Stimulated activated naive CD8-positive, alpha-beta T cell treated with anti-CD3 and anti-CD28 coated beads, Interleukin-15, amount 100 ng/mL, for 72 hours (primary cell): ENCODE measurements at regions not wholly inside any gene's neighbourhood (a gene's known extent, or its start where the extent isn't known, plus 50 kb on each side); places are given as distances from the start of the nearest gene placed in this dataset.

Experiments
- ATAC-seq: fragments of 150-1000 bp; cut with Tn5 transposase; 2 replicates; pipeline ENCODE4 v1.10.0; 2021; ENCODE audit warnings: mild to moderate bottlenecking, moderate library complexity
- DNase-seq, 2 donors: peaks; one replicate each; pipeline ENCODE4 v3.0.0; 2021 to 2022
- H3K27ac Mint-ChIP-seq, 2 donors: one replicate each; pipeline ENCODE4 v1.8.0; 2022; ENCODE audit warnings: mild to moderate bottlenecking in 2 of 2, mixed read lengths in 2 of 2, moderate library complexity in 2 of 2
- H3K27me3 Mint-ChIP-seq: one replicate; pipeline ENCODE4 v1.8.0; 2022; ENCODE audit warnings: mixed read lengths
- H3K4me1 Mint-ChIP-seq: one replicate; pipeline ENCODE4 v1.8.0; 2022; ENCODE audit warnings: mild to moderate bottlenecking, mixed read lengths
- H3K4me3 Mint-ChIP-seq, 2 donors: one replicate each; pipeline ENCODE4 v1.8.0; 2022; ENCODE audit warnings: mild to moderate bottlenecking in 2 of 2, mixed read lengths in 2 of 2, moderate library complexity in 1 of 2
- H3K9me3 Mint-ChIP-seq, 2 donors: one replicate each; pipeline ENCODE4 v1.8.0; 2022; ENCODE audit warnings: mixed read lengths in 2 of 2

- Mint-ChIP-seq H3K4me1 (peaks cover 38% of the 10 kb centered on the region), H3K4me3 (no peak overlapping the region), H3K27me3 (peaks cover 14% of the 10 kb centered on the region), H3K27ac (peak overlapping the region in 1 of 2 donors; percentile 35), H3K9me3 (peaks cover 0 to 5% of the 10 kb centered on the region in 2 donors)
- DNase-seq (peak in 1 of 2 donors; percentile 48), ATAC-seq (peak; percentile 17)
Observed at GRCh38 chr1:184870319-184870718, 104.0 kb downstream of the NIBAN1 start.

GRCh38 chr1:184867866-184868689, 106.2 kb downstream of the NIBAN1 start:
- DNase-seq (no peak), ATAC-seq (no peak)
- Mint-ChIP-seq H3K27ac (peak overlapping the region; percentile 16 to 94), H3K4me3 (peak overlapping the region; percentile 27 to 58), H3K27me3 (peaks cover 7% of the 10 kb centered on the region), H3K9me3 (peaks cover 0 to 5% of the 10 kb centered on the region in 2 donors), H3K4me1 (peaks cover 43% of the 10 kb centered on the region)

- Mint-ChIP-seq H3K4me3 (peak overlapping the region; percentile 27 to 58), H3K9me3 (peaks cover 0 to 5% of the 10 kb centered on the region in 2 donors), H3K4me1 (peaks cover 43% of the 10 kb centered on the region), H3K27ac (peak overlapping the region; percentile 94), H3K27me3 (peaks cover 3% of the 10 kb centered on the region)
- DNase-seq: peak; percentile 66 to 80
- peak; percentile 96 for ATAC-seq
Observed at GRCh38 chr1:184866991-184867788, 107.1 kb downstream of the NIBAN1 start.

GRCh38 chr1:184866586-184866985, 107.7 kb downstream of the NIBAN1 start:
- ATAC-seq (peak; percentile 56), DNase-seq (no peak)
- peak overlapping the region; percentile 27 to 58 for H3K4me3 Mint-ChIP-seq
- H3K4me1 Mint-ChIP-seq: peaks cover 43% of the 10 kb centered on the region
- H3K27me3 Mint-ChIP-seq: peaks cover 9% of the 10 kb centered on the region
- peak overlapping the region; percentile 94 for H3K27ac Mint-ChIP-seq
- H3K9me3 Mint-ChIP-seq: peaks cover 0 to 5% of the 10 kb centered on the region in 2 donors

- Mint-ChIP-seq H3K9me3 (peaks cover 0 to 5% of the 10 kb centered on the region in 2 donors), H3K27me3 (peaks cover 12% of the 10 kb centered on the region), H3K4me1 (peaks cover 43% of the 10 kb centered on the region), H3K4me3 (peak overlapping the region; percentile 9 to 38), H3K27ac (peak overlapping the region in 1 of 2 donors; percentile 81)
- ATAC-seq: no peak
- no peak for DNase-seq
Observed at GRCh38 chr1:184865831-184866230, 108.5 kb downstream of the NIBAN1 start.

- H3K4me1 Mint-ChIP-seq: peaks cover 21% of the 10 kb centered on the region
- H3K27ac Mint-ChIP-seq: no peak overlapping the region
- peaks cover 12% of the 10 kb centered on the region for H3K27me3 Mint-ChIP-seq
- DNase-seq: no peak
- no peak for ATAC-seq
- no peaks in the 10 kb centered on the region for H3K9me3 Mint-ChIP-seq
- H3K4me3 Mint-ChIP-seq: no peak overlapping the region
Observed at GRCh38 chr1:184861755-184862336, 107.2 kb upstream of the EDEM3 start.

- H3K4me3 Mint-ChIP-seq: no peak overlapping the region
- H3K27me3 Mint-ChIP-seq: peaks cover 12% of the 10 kb centered on the region
- no peaks in the 10 kb centered on the region for H3K9me3 Mint-ChIP-seq
- no peak for DNase-seq
- H3K4me1 Mint-ChIP-seq: peaks cover 14% of the 10 kb centered on the region
- ATAC-seq: no peak
- no peak overlapping the region for H3K27ac Mint-ChIP-seq
Observed at GRCh38 chr1:184860985-184861754, 106.5 kb upstream of the EDEM3 start.

- Mint-ChIP-seq H3K4me1 (peaks cover 8% of the 10 kb centered on the region), H3K9me3 (no peaks in the 10 kb centered on the region), H3K4me3 (no peak overlapping the region), H3K27me3 (peaks cover 12% of the 10 kb centered on the region), H3K27ac (no peak overlapping the region)
- DNase-seq (no peak), ATAC-seq (no peak)
Observed at GRCh38 chr1:184860535-184860934, 105.9 kb upstream of the EDEM3 start.

GRCh38 chr1:184859381-184860105, 104.9 kb upstream of the EDEM3 start:
- DNase-seq (no peak), ATAC-seq (no peak)
- no peak overlapping the region for H3K27ac Mint-ChIP-seq
- no peaks in the 10 kb centered on the region for H3K9me3 Mint-ChIP-seq
- no peak overlapping the region for H3K4me3 Mint-ChIP-seq
- H3K27me3 Mint-ChIP-seq: peaks cover 12% of the 10 kb centered on the region
- no peaks in the 10 kb centered on the region for H3K4me1 Mint-ChIP-seq

GRCh38 chr1:184858288-184858687, 103.6 kb upstream of the EDEM3 start:
- peaks cover 18% of the 10 kb centered on the region for H3K27me3 Mint-ChIP-seq
- no peak overlapping the region for H3K4me3 Mint-ChIP-seq
- H3K9me3 Mint-ChIP-seq: no peaks in the 10 kb centered on the region
- ATAC-seq: no peak
- DNase-seq: no peak
- H3K4me1 Mint-ChIP-seq: no peaks in the 10 kb centered on the region
- no peak overlapping the region for H3K27ac Mint-ChIP-seq

GRCh38 chr1:184854496-184855140, 100.0 kb upstream of the EDEM3 start:
- Mint-ChIP-seq H3K4me3 (no peak overlapping the region), H3K27me3 (peaks cover 7% of the 10 kb centered on the region), H3K9me3 (peaks cover 0 to 3% of the 10 kb centered on the region in 2 donors), H3K4me1 (no peaks in the 10 kb centered on the region), H3K27ac (no peak overlapping the region)
- DNase-seq: no peak
- no peak for ATAC-seq

- Mint-ChIP-seq H3K27ac (no peak overlapping the region), H3K9me3 (peaks cover 0 to 3% of the 10 kb centered on the region in 2 donors), H3K27me3 (peaks cover 7% of the 10 kb centered on the region), H3K4me3 (no peak overlapping the region), H3K4me1 (no peaks in the 10 kb centered on the region)
- DNase-seq: no peak
- ATAC-seq: no peak
Observed at GRCh38 chr1:184854036-184854435, 99.4 kb upstream of the EDEM3 start.

- ATAC-seq (no peak), DNase-seq (no peak)
- no peak overlapping the region for H3K27ac Mint-ChIP-seq
- peaks cover 0 to 3% of the 10 kb centered on the region in 2 donors for H3K9me3 Mint-ChIP-seq
- peaks cover 7% of the 10 kb centered on the region for H3K27me3 Mint-ChIP-seq
- H3K4me1 Mint-ChIP-seq: no peaks in the 10 kb centered on the region
- no peak overlapping the region for H3K4me3 Mint-ChIP-seq
Observed at GRCh38 chr1:184851822-184852746, 97.4 kb upstream of the EDEM3 start.
